ENCODE measurements at regions not wholly inside any gene's neighbourhood (a gene's known extent, or its start where the extent isn't known, plus 50 kb on each side); places are given as distances from the start of the nearest gene placed in this dataset.

DNA sequence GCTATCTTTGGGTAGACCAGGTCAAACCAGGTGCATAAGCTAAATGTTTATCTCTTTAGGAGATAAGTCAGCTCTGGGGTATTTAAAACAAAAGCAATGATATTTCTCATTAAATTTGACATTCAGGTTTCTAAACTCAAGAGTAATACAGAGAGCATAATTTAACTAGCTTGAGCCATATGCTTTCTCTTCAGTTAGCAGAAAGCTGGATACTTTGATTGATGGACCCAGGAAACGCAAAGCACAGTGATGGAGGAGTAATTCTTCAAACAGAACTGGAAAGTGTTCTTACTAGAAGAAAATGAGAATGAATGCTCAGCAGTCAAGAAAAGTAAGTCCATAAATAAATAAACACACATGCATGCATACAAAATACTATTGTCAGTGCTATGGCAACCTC, 885.7 kb upstream of the RAG2 start:
- no peak overlapping the region for H3K4me3 ChIP-seq (replicated peaks in 1 of 3; ENCODE audit: insufficient read depth in 1 of 3, low read depth in 2 of 3, low read length in 3 of 3)
- FAIRE-seq (no peak), DNase-seq (ENCODE audit: low spot score) (no peak), ATAC-seq (no peak)
- no peak overlapping the region for H3K4me2 ChIP-seq (ENCODE audit: low read depth, low read length)
- POLR2A ChIA-PET = no interaction called here
- no peaks in the 10 kb centered on the region for H4K20me1 ChIP-seq (ENCODE audit: insufficient read depth, low read length)
- WGBS (ENCODE audit: low lambda C conversion rate) = 30% methylated on average over 1 of the region's 1 CpG
- no peaks in the 10 kb centered on the region; a peak in 1 of 5 replicates for H3K27me3 ChIP-seq (ENCODE audit: control insufficient read depth in 1 of 2, insufficient read depth in 2 of 2, low read length in 2 of 2)
- intact Hi-C loops (cut with micrococcal nuclease; ENCODE audit: unreplicated experiment) = no loop called here
- CTCF ChIA-PET (ENCODE audit: low intra/inter-chr PET ratio, low total read pairs) = no interaction called here
- no peaks in the 10 kb centered on the region for H3K79me2 ChIP-seq (ENCODE audit: insufficient read depth, low read length)
- H3K36me3 ChIP-seq (replicated peaks in 1 of 2; ENCODE audit: control insufficient read depth in 1 of 2, insufficient read depth in 2 of 2, low read length in 2 of 2) = no peaks in the 10 kb centered on the region
- no peaks in the 10 kb centered on the region for H3K4me1 ChIP-seq (ENCODE audit: insufficient read depth, low read length)
- peaks cover 81% of the 10 kb centered on the region for H3K9me3 ChIP-seq (ENCODE audit: low read length)
- in situ Hi-C loops (cut with HindIII; ENCODE audit: extremely low pct_ligation_motif_present, low pct_unique_long_range_greater_than_20kb) = no loop called here
- no peak overlapping the region for H3K27ac ChIP-seq (ENCODE audit: extremely low read length, insufficient read depth, low read length)
- no peak overlapping the region for H3K9ac ChIP-seq (ENCODE audit: insufficient read depth, low read depth, low read length)
- H2AFZ ChIP-seq (ENCODE audit: low read length) = no peak overlapping the region
- BruUV-seq (replicated peaks) = no TSS peak
- TF ChIP-seq CCDC6 (CRISPR knock-in tag; IDR thresholded peaks at IDR 0.05) (no peak), RCOR2 (CRISPR knock-in tag; IDR thresholded peaks at IDR 0.05) (no peak), NCOA5 (CRISPR knock-in tag; IDR thresholded peaks at IDR 0.05) (no peak), SPEN (CRISPR knock-in tag; IDR thresholded peaks at IDR 0.05; ENCODE audit: low read depth) (no peak), ATF7 (IDR thresholded peaks at IDR 0.05) (no peak), ATF7 (CRISPR knock-in tag; IDR thresholded peaks at IDR 0.05) (no peak), ZNF430 (CRISPR knock-in tag; IDR thresholded peaks at IDR 0.05) (no peak), MEF2D (CRISPR knock-in tag; IDR thresholded peaks at IDR 0.05) (no peak), NPAS2 (CRISPR knock-in tag; IDR thresholded peaks at IDR 0.05; ENCODE audit: borderline replicate concordance) (no peak), ZNF33A (CRISPR knock-in tag; IDR thresholded peaks at IDR 0.05; ENCODE audit: borderline replicate concordance) (no peak), STAG1 (CRISPR knock-in tag; IDR thresholded peaks at IDR 0.05) (no peak), ZNF883 (CRISPR knock-in tag; IDR thresholded peaks at IDR 0.05; ENCODE audit: not compliant biosample characterization) (no peak), GATA4 (IDR thresholded peaks at IDR 0.05; ENCODE audit: borderline replicate concordance, low read depth) (no peak), MAF1 (CRISPR knock-in tag; IDR thresholded peaks at IDR 0.05; ENCODE audit: borderline replicate concordance) (no peak), RBAK (CRISPR knock-in tag; IDR thresholded peaks at IDR 0.05) (no peak)
- TF ChIP-seq, protein P1, sequence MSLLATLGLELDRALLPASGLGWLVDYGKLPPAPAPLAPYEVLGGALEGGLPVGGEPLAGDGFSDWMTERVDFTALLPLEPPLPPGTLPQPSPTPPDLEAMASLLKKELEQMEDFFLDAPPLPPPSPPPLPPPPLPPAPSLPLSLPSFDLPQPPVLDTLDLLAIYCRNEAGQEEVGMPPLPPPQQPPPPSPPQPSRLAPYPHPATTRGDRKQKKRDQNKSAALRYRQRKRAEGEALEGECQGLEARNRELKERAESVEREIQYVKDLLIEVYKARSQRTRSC (CRISPR knock-in tag; IDR thresholded peaks at IDR 0.05; ENCODE audit: low read depth) = no peak
- TF ChIP-seq, protein P2, sequence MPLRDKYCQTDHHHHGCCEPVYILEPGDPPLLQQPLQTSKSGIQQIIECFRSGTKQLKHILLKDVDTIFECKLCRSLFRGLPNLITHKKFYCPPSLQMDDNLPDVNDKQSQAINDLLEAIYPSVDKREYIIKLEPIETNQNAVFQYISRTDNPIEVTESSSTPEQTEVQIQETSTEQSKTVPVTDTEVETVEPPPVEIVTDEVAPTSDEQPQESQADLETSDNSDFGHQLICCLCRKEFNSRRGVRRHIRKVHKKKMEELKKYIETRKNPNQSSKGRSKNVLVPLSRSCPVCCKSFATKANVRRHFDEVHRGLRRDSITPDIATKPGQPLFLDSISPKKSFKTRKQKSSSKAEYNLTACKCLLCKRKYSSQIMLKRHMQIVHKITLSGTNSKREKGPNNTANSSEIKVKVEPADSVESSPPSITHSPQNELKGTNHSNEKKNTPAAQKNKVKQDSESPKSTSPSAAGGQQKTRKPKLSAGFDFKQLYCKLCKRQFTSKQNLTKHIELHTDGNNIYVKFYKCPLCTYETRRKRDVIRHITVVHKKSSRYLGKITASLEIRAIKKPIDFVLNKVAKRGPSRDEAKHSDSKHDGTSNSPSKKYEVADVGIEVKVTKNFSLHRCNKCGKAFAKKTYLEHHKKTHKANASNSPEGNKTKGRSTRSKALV (CRISPR knock-in tag; IDR thresholded peaks at IDR 0.05) = no peak
- TF ChIP-seq, protein P3, sequence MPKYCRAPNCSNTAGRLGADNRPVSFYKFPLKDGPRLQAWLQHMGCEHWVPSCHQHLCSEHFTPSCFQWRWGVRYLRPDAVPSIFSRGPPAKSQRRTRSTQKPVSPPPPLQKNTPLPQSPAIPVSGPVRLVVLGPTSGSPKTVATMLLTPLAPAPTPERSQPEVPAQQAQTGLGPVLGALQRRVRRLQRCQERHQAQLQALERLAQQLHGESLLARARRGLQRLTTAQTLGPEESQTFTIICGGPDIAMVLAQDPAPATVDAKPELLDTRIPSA (CRISPR knock-in tag; IDR thresholded peaks at IDR 0.05; ENCODE audit: borderline replicate concordance) = no peak
- TF ChIP-seq, protein P4, sequence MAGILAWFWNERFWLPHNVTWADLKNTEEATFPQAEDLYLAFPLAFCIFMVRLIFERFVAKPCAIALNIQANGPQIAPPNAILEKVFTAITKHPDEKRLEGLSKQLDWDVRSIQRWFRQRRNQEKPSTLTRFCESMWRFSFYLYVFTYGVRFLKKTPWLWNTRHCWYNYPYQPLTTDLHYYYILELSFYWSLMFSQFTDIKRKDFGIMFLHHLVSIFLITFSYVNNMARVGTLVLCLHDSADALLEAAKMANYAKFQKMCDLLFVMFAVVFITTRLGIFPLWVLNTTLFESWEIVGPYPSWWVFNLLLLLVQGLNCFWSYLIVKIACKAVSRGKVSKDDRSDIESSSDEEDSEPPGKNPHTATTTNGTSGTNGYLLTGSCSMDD (CRISPR knock-in tag; IDR thresholded peaks at IDR 0.05) = no peak
- TF ChIP-seq, protein P5, sequence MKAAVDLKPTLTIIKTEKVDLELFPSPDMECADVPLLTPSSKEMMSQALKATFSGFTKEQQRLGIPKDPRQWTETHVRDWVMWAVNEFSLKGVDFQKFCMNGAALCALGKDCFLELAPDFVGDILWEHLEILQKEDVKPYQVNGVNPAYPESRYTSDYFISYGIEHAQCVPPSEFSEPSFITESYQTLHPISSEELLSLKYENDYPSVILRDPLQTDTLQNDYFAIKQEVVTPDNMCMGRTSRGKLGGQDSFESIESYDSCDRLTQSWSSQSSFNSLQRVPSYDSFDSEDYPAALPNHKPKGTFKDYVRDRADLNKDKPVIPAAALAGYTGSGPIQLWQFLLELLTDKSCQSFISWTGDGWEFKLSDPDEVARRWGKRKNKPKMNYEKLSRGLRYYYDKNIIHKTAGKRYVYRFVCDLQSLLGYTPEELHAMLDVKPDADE (CRISPR knock-in tag; IDR thresholded peaks at IDR 0.05) = no peak

All from HepG2 (cell line).